Spinal cord (tissue), 9 donors: ENCODE measurements at regions not wholly inside any gene's neighbourhood (a gene's known extent, or its start where the extent isn't known, plus 50 kb on each side); places are given as distances from the start of the nearest gene placed in this dataset.
A peak's percentile ranks its signal among the peaks of the same experiment; 100 is the strongest.

Experiments used
- DNase-seq, 6 donors: peaks; one replicate each; pipeline versions ENCODE4 v3.0.0 to v3.0.0-alpha.2; 2013 to 2015; ENCODE audit warnings: low spot score in 6 of 6, low read depth in 4 of 6
- H3K27ac ChIP-seq: one replicate; pipeline ENCODE4 v1.5.1; 2013; ENCODE audit warnings: low read depth, low read length, control low read depth
- H3K27me3 ChIP-seq: one replicate; pipeline ENCODE4 v1.6.1; 2013; ENCODE audit warnings: low read length; ENCODE audit not compliant: control insufficient read depth, insufficient read depth
- H3K36me3 ChIP-seq: one replicate; pipeline ENCODE4 v1.6.1; 2013; ENCODE audit warnings: low read length; ENCODE audit not compliant: control insufficient read depth, insufficient read depth
- H3K4me1 ChIP-seq: one replicate; pipeline ENCODE4 v1.6.1; 2013; ENCODE audit warnings: low read length; ENCODE audit not compliant: control insufficient read depth, insufficient read depth
- H3K4me3 ChIP-seq: one replicate; pipeline ENCODE4 v1.5.1; 2013; ENCODE audit warnings: low read depth, low read length, control low read depth
- H3K9me3 ChIP-seq: one replicate; pipeline ENCODE4 v1.6.1; 2013; ENCODE audit warnings: low read length; ENCODE audit not compliant: control insufficient read depth, insufficient read depth
- WGBS: methylation state at CpG from one replicate; pipeline ENCODE4 v1.1.5; 2013; ENCODE audit warnings: missing lambda C conversion rate; ENCODE audit not compliant: insufficient coverage; 5-methylcytosine and 5-hydroxymethylcytosine counted together
- donor health status: healthy.

DNA sequence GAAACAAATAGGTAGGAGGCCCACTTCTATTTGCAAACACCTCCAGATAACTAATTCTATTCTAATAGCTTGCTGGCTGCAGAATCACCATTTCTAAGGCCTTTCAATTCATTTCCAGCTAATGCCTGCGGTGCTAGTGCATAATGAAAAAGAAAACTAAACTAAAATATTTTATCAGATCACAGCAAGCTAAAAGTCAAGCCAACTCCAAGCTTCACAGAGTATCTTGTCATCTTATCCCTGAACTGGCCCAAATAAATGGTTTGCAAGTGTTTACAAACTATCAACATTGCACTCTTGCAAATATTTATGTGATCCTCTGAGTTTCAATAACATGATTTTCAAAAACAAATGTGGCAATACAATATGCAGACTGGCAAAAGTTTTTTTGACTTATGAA lies 166.0 kb downstream of the IPMK start:
- Histone ChIP-seq H3K9me3 (no peaks in the 10 kb centered on the region), H3K36me3 (no peaks in the 10 kb centered on the region), H3K27me3 (no peaks in the 10 kb centered on the region), H3K4me1 (peaks cover 5% of the 10 kb centered on the region), H3K4me3 (no peak overlapping the region), H3K27ac (no peak overlapping the region)
- WGBS = no CpG with 5 or more reads among the region's 1 CpG
- DNase-seq = peak in 1 of 6 donors; percentile 38

DNA sequence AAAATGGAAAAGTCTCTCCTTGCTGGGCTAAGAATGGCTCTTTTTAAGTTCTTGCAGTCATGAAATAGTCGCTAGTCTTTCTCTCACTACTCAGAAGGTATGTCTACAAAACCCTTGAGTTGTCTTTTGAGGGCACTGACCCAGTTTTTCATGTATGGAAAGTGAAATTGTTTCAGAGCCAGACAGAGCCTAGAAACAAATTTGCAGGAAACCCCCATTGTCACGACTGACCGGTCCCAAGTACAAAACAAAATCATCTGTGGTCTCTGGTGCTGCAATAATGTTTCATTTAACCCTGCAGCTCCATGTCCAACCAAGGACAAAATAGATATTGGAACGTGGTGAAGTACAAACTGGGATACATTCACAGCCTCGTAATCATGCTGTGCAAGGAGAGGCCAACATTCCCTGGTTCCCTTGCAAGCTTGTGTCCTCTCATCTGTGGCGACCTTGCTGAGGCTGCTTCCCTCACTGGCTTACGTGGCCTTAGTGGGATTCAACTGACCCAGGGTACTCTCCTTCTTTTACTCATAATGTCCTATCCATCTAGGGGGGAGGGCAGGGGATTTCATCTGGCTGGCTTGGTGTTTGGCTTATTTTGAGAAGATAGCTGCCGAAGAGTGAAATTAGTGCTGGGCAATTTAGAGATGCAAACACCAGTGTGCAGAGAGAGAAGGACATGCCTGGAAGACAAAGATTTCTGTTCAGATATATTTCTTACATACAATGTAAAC lies 172.5 kb downstream of the IPMK start:
- no peak overlapping the region for H3K4me3 ChIP-seq
- H3K9me3 ChIP-seq = no peaks in the 10 kb centered on the region
- H3K27me3 ChIP-seq = no peaks in the 10 kb centered on the region
- H3K36me3 ChIP-seq = no peaks in the 10 kb centered on the region
- no peak for DNase-seq
- no peak overlapping the region for H3K27ac ChIP-seq
- 72% methylated on average over 4 of the region's 8 CpGs for WGBS
- no peaks in the 10 kb centered on the region for H3K4me1 ChIP-seq

DNA sequence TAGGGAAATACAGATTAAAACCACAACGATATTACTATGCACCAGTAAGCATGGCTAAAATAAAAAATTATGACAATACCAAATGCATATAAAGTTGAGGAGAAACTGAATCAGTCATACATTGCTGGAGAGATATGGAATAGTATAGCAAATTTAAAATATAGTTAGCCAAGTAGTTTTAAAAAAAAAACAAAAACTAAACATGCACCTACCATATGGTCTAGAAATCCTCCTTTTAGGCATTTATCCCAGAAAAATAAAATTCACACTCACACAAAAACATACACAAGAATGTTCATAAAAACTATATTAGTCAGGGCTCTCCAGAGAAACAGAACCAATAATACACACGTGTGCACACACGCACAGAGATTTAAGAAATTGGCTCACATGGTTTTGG lies 175.8 kb downstream of the IPMK start:
- no peaks in the 10 kb centered on the region for H3K27me3 ChIP-seq
- peak in 1 of 6 donors; percentile 58 for DNase-seq
- WGBS = no CpG with 5 or more reads among the region's 3 CpGs
- H3K4me3 ChIP-seq = no peak overlapping the region
- H3K9me3 ChIP-seq = no peaks in the 10 kb centered on the region
- H3K27ac ChIP-seq = no peak overlapping the region
- H3K36me3 ChIP-seq = no peaks in the 10 kb centered on the region
- no peaks in the 10 kb centered on the region for H3K4me1 ChIP-seq

DNA sequence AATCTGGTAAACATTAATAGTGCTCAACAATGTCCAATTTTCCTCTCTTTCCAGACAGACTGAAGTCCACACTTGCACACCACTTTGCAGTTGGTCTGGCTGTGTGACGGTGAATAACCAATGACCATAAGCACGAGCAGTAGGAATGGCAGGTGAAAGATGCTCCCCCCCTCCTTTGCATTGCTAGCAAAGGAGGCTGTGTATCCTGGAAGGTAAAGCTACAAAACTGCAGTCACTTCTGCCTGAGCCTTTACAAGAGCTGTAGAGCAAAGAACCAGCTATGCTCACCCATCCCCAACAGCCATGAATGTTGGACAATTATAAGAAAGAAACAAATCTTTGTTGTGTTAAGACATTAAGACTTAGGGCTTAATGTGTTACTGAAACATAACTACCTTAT lies 178.0 kb downstream of the IPMK start:
- WGBS = no CpG with 5 or more reads among the region's 2 CpGs
- H3K4me3 ChIP-seq = no peak overlapping the region
- no peaks in the 10 kb centered on the region for H3K4me1 ChIP-seq
- H3K9me3 ChIP-seq = no peaks in the 10 kb centered on the region
- H3K27ac ChIP-seq = no peak overlapping the region
- H3K36me3 ChIP-seq = no peaks in the 10 kb centered on the region
- H3K27me3 ChIP-seq = no peaks in the 10 kb centered on the region
- DNase-seq = no peak

DNA sequence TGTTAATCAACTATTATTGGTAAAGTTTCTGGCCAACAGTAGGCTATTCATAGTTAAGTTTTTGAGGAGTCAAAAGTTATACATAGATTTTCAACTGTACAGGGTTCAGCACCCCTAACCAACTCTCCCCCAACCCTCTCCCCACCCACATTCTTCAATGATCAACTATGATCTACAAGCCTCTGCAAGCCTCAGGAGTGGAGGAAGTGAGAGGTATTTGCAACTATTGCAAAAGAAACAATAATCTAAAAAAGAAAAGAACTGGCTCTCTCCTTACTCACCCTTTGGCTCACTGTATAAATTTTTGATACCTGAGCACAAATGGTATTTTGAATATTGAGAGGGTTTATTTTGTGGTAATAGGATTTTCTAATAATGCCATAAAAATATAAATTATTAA lies 179.8 kb downstream of the IPMK start:
- no peak overlapping the region for H3K27ac ChIP-seq
- no peaks in the 10 kb centered on the region for H3K36me3 ChIP-seq
- DNase-seq = no peak
- no peaks in the 10 kb centered on the region for H3K4me1 ChIP-seq
- no peak overlapping the region for H3K4me3 ChIP-seq
- H3K27me3 ChIP-seq = no peaks in the 10 kb centered on the region
- H3K9me3 ChIP-seq = no peaks in the 10 kb centered on the region

DNA sequence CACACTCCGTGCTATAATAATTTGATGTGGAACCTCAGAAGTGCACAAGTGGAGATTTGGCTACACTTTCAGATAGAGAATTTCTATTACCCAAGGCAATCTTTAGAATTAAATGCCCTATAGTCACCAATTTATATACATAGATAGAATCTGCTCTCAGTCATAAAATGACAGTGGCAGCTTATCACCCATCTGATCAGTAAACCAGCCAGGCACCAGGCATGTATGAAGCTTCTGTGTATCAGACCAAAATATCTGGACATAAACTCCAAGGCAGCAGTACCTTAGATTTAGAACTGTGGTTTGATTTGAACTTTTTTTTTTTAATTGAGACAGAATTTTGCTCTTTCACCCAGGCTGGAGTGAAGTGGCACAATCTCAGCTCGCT lies 180.9 kb downstream of the IPMK start:
- Histone ChIP-seq H3K9me3 (no peaks in the 10 kb centered on the region), H3K27me3 (no peaks in the 10 kb centered on the region), H3K4me3 (no peak overlapping the region), H3K4me1 (no peaks in the 10 kb centered on the region), H3K36me3 (no peaks in the 10 kb centered on the region), H3K27ac (no peak overlapping the region)
- WGBS = no CpG with 5 or more reads among the region's 2 CpGs
- no peak for DNase-seq

DNA sequence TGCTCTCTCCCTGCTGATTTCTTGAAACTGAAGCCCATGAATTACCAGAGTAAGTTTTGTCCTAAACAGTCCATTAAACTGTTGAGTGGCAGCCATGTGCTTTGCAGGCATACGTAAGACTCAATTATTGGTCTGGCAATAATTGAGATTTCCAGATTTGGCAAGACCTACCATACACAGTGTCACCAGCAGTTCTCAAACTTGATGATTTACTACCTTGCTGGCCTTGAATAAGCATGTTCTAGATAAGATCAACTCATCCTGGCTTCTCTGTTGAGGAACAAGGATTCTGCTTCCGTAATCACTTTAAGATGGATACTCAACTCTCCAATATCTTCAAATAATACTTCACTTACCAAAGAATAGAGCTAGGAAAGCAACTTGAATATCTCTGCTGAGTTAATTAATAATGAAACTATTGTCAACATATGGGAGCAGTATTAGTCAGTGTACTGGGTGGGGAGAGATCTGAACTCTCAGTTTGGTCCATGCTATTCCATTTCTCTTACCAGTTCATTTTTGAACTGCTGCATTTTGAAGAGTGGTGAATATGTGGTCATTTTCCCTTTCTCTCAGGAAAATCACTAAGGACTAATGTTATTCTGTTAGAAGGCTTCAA lies 181.4 kb downstream of the IPMK start:
- Histone ChIP-seq H3K27me3 (no peaks in the 10 kb centered on the region), H3K27ac (no peak overlapping the region), H3K4me1 (no peaks in the 10 kb centered on the region), H3K36me3 (no peaks in the 10 kb centered on the region), H3K4me3 (no peak overlapping the region), H3K9me3 (no peaks in the 10 kb centered on the region)
- 100% methylated on average over 1 of the region's 2 CpGs for WGBS
- DNase-seq = no peak

DNA sequence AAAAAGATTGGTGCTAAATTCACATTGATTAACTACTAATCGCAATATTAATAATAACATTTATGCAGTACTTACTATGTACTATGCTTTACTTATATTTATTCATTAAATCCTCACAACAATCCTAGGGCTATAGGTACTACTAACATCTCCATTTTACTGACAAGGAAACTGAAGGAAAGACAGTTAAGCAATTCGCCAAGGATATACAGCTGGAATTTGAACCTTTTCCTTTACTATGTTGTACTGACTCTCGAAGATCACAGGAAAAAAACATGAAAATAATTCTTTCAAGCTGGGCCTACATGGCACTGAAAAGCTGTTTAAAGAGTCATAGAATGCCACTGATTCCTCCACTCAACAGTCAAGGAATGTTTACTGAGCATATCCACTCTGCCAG lies 185.4 kb downstream of the IPMK start:
- H3K27me3 ChIP-seq = no peaks in the 10 kb centered on the region
- no peaks in the 10 kb centered on the region for H3K9me3 ChIP-seq
- 100% methylated on average over 2 of the region's 3 CpGs for WGBS
- no peak overlapping the region for H3K27ac ChIP-seq
- H3K4me3 ChIP-seq = no peak overlapping the region
- no peaks in the 10 kb centered on the region for H3K36me3 ChIP-seq
- no peak for DNase-seq
- H3K4me1 ChIP-seq = no peaks in the 10 kb centered on the region

DNA sequence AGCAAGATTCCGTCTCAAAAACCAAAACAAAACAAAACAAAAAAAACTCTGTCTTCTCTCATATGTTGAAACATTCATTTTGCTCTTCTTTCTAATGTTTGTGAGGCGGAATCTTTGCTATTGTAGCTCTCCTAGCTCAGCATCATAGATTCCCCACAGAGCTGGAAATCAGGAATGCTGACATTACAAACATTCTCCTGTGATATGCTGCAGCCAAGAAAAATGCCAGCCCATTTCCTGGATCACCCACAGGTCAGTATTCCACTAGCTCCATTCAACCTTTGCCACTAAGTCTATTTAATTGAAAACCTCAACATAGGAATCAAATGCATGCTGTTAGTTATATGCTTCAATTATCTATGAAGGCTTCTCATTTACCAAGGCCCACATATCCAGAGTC lies 186.3 kb downstream of the IPMK start:
- Histone ChIP-seq H3K27me3 (no peaks in the 10 kb centered on the region), H3K4me1 (no peaks in the 10 kb centered on the region), H3K4me3 (no peak overlapping the region), H3K27ac (no peak overlapping the region), H3K36me3 (no peaks in the 10 kb centered on the region), H3K9me3 (no peaks in the 10 kb centered on the region)
- WGBS = 0% methylated on average over 1 of the region's 2 CpGs
- no peak for DNase-seq

DNA sequence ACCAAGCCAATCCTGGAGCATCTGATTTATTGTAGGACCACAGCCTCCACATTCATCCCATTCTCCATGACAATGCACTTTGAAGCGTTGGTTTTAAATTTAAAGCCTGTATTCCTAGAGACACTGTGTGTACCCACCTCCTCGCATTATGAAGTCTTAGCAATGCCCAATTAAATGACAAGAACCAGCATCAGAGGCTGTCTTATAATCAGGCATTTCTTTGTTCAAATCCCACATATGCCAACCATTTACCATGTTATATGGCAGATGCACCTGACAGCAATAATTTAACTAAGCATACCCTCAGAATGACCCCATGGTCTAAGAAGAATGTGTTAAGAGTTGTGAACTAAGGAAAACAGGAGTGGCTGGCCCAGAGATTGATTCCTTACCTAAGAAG lies 188.2 kb downstream of the IPMK start:
- H3K9me3 ChIP-seq = no peaks in the 10 kb centered on the region

More for the DNA sequence above, 188.2 kb downstream of the IPMK start:
- WGBS = 100% methylated on average over 2 of the region's 2 CpGs
- Histone ChIP-seq H3K27ac (no peak overlapping the region), H3K27me3 (no peaks in the 10 kb centered on the region), H3K4me3 (no peak overlapping the region), H3K36me3 (no peaks in the 10 kb centered on the region), H3K4me1 (no peaks in the 10 kb centered on the region)
- no peak for DNase-seq
